Stimulated activated effector memory CD8-positive, alpha-beta T cell treated with anti-CD3 and anti-CD28 coated beads, Interleukin-12 subunit alpha, Interleukin-12 subunit beta, amount 100 ng/mL, for 72 hours (primary cell): ENCODE measurements at regions not wholly inside any gene's neighbourhood (a gene's known extent, or its start where the extent isn't known, plus 50 kb on each side); places are given as distances from the start of the nearest gene placed in this dataset.

ENCODE experiments used
- ATAC-seq: fragments of 150-1000 bp; cut with Tn5 transposase; 2 replicates; pipeline ENCODE4 v1.10.0; 2021
- DNase-seq, 2 donors: peaks; one replicate each; pipeline ENCODE4 v3.0.0; 2021 to 2022; ENCODE audit warnings: low spot score in 2 of 2
- H3K27ac Mint-ChIP-seq: one replicate; pipeline ENCODE4 v1.8.0; 2022; ENCODE audit warnings: mild to moderate bottlenecking, mixed read lengths
- H3K36me3 Mint-ChIP-seq: one replicate; pipeline ENCODE4 v1.8.0; 2022; ENCODE audit warnings: mild to moderate bottlenecking, mixed read lengths
- H3K4me1 Mint-ChIP-seq: one replicate; pipeline ENCODE4 v1.8.0; 2022; ENCODE audit warnings: mixed read lengths
- H3K4me3 Mint-ChIP-seq: one replicate; pipeline ENCODE4 v1.8.0; 2022; ENCODE audit warnings: mild to moderate bottlenecking, mixed read lengths
- H3K9me3 Mint-ChIP-seq: one replicate; pipeline ENCODE4 v1.8.0; 2022; ENCODE audit warnings: mixed read lengths

GRCh38 chr10:129319934-129320333 lies 147.1 kb upstream of the MGMT start:
- DNase-seq (no peak), ATAC-seq (no peak)
- Mint-ChIP-seq H3K9me3 (peaks cover 6% of the 10 kb centered on the region), H3K4me3 (no peak overlapping the region), H3K4me1 (no peaks in the 10 kb centered on the region), H3K36me3 (no peaks in the 10 kb centered on the region), H3K27ac (no peak overlapping the region)

GRCh38 chr10:129320340-129320739 lies 146.7 kb upstream of the MGMT start:
- Mint-ChIP-seq H3K36me3 (no peaks in the 10 kb centered on the region), H3K27ac (no peak overlapping the region), H3K4me3 (no peak overlapping the region), H3K4me1 (no peaks in the 10 kb centered on the region), H3K9me3 (peaks cover 3% of the 10 kb centered on the region)
- DNase-seq (no peak), ATAC-seq (no peak)

- H3K4me1 Mint-ChIP-seq: no peaks in the 10 kb centered on the region
- no peak overlapping the region for H3K27ac Mint-ChIP-seq
- ATAC-seq (no peak), DNase-seq (no peak)
- no peaks in the 10 kb centered on the region for H3K36me3 Mint-ChIP-seq
- H3K4me3 Mint-ChIP-seq: no peak overlapping the region
- H3K9me3 Mint-ChIP-seq: peaks cover 3% of the 10 kb centered on the region
Measured at GRCh38 chr10:129321727-129322126, 145.3 kb upstream of the MGMT start.

GRCh38 chr10:129322933-129323820 lies 143.9 kb upstream of the MGMT start:
- Mint-ChIP-seq H3K36me3 (no peaks in the 10 kb centered on the region), H3K4me1 (no peaks in the 10 kb centered on the region), H3K4me3 (no peak overlapping the region), H3K27ac (no peak overlapping the region), H3K9me3 (peaks cover 3% of the 10 kb centered on the region)
- no peak for ATAC-seq
- DNase-seq: no peak

- peaks cover 3% of the 10 kb centered on the region for H3K9me3 Mint-ChIP-seq
- no peak overlapping the region for H3K4me3 Mint-ChIP-seq
- DNase-seq (no peak), ATAC-seq (no peak)
- no peaks in the 10 kb centered on the region for H3K36me3 Mint-ChIP-seq
- H3K4me1 Mint-ChIP-seq: no peaks in the 10 kb centered on the region
- no peak overlapping the region for H3K27ac Mint-ChIP-seq
Measured at GRCh38 chr10:129323879-129324278, 143.2 kb upstream of the MGMT start.

- ATAC-seq: no peak
- Mint-ChIP-seq H3K9me3 (no peaks in the 10 kb centered on the region), H3K4me3 (no peak overlapping the region)
Measured at GRCh38 chr10:129325893-129326292, 141.1 kb upstream of the MGMT start.

GRCh38 chr10:129328546-129328945 lies 138.5 kb upstream of the MGMT start:
- H3K4me1 Mint-ChIP-seq: no peaks in the 10 kb centered on the region
- no peaks in the 10 kb centered on the region for H3K36me3 Mint-ChIP-seq
- ATAC-seq (no peak), DNase-seq (no peak)
- H3K27ac Mint-ChIP-seq: no peak overlapping the region
- H3K9me3 Mint-ChIP-seq: no peaks in the 10 kb centered on the region
- no peak overlapping the region for H3K4me3 Mint-ChIP-seq

More at GRCh38 chr10:129325893-129326292, 141.1 kb upstream of the MGMT start:
- Mint-ChIP-seq H3K4me1 (no peaks in the 10 kb centered on the region), H3K36me3 (no peaks in the 10 kb centered on the region), H3K27ac (no peak overlapping the region)
- DNase-seq: no peak

GRCh38 chr10:129329385-129330055 lies 137.5 kb upstream of the MGMT start:
- Mint-ChIP-seq H3K9me3 (no peaks in the 10 kb centered on the region), H3K27ac (no peak overlapping the region), H3K4me1 (no peaks in the 10 kb centered on the region), H3K4me3 (no peak overlapping the region), H3K36me3 (no peaks in the 10 kb centered on the region)
- ATAC-seq: no peak
- no peak for DNase-seq

GRCh38 chr10:129330211-129330610 lies 136.8 kb upstream of the MGMT start:
- no peaks in the 10 kb centered on the region for H3K36me3 Mint-ChIP-seq
- no peaks in the 10 kb centered on the region for H3K9me3 Mint-ChIP-seq
- H3K4me1 Mint-ChIP-seq: no peaks in the 10 kb centered on the region
- no peak for ATAC-seq
- no peak overlapping the region for H3K27ac Mint-ChIP-seq
- no peak for DNase-seq
- H3K4me3 Mint-ChIP-seq: no peak overlapping the region

- ATAC-seq (no peak), DNase-seq (no peak)
- Mint-ChIP-seq H3K27ac (no peak overlapping the region), H3K9me3 (no peaks in the 10 kb centered on the region), H3K4me1 (no peaks in the 10 kb centered on the region), H3K4me3 (no peak overlapping the region), H3K36me3 (no peaks in the 10 kb centered on the region)
Measured at GRCh38 chr10:129331207-129331838, 135.7 kb upstream of the MGMT start.

- Mint-ChIP-seq H3K27ac (no peak overlapping the region), H3K4me1 (no peaks in the 10 kb centered on the region), H3K4me3 (no peak overlapping the region), H3K36me3 (no peaks in the 10 kb centered on the region), H3K9me3 (no peaks in the 10 kb centered on the region)
- ATAC-seq (no peak), DNase-seq (no peak)
Measured at GRCh38 chr10:129331839-129332220, 135.2 kb upstream of the MGMT start.

- ATAC-seq (no peak), DNase-seq (no peak)
- Mint-ChIP-seq H3K27ac (no peak overlapping the region), H3K36me3 (no peaks in the 10 kb centered on the region), H3K9me3 (no peaks in the 10 kb centered on the region), H3K4me1 (no peaks in the 10 kb centered on the region), H3K4me3 (no peak overlapping the region)
Measured at GRCh38 chr10:129332476-129332875, 134.6 kb upstream of the MGMT start.

GRCh38 chr10:129333706-129334105 lies 133.3 kb upstream of the MGMT start:
- Mint-ChIP-seq H3K4me1 (no peaks in the 10 kb centered on the region), H3K9me3 (no peaks in the 10 kb centered on the region), H3K27ac (no peak overlapping the region), H3K4me3 (no peak overlapping the region), H3K36me3 (no peaks in the 10 kb centered on the region)
- DNase-seq (no peak), ATAC-seq (no peak)

- Mint-ChIP-seq H3K27ac (no peak overlapping the region), H3K36me3 (no peaks in the 10 kb centered on the region), H3K4me1 (no peaks in the 10 kb centered on the region), H3K4me3 (no peak overlapping the region), H3K9me3 (no peaks in the 10 kb centered on the region)
- DNase-seq (no peak), ATAC-seq (no peak)
Measured at GRCh38 chr10:129334266-129334665, 132.8 kb upstream of the MGMT start.

GRCh38 chr10:129335396-129335795 lies 131.6 kb upstream of the MGMT start:
- Mint-ChIP-seq H3K36me3 (no peaks in the 10 kb centered on the region), H3K4me3 (no peak overlapping the region), H3K27ac (no peak overlapping the region), H3K4me1 (no peaks in the 10 kb centered on the region), H3K9me3 (no peaks in the 10 kb centered on the region)
- DNase-seq (no peak), ATAC-seq (no peak)

- no peaks in the 10 kb centered on the region for H3K36me3 Mint-ChIP-seq
- H3K4me1 Mint-ChIP-seq: no peaks in the 10 kb centered on the region
- no peak overlapping the region for H3K4me3 Mint-ChIP-seq
- ATAC-seq: no peak
- DNase-seq: no peak
- no peak overlapping the region for H3K27ac Mint-ChIP-seq
- no peaks in the 10 kb centered on the region for H3K9me3 Mint-ChIP-seq
Measured at GRCh38 chr10:129335942-129336341, 131.1 kb upstream of the MGMT start.
